ENCODE measurements at regions not wholly inside any gene's neighbourhood (a gene's known extent, or its start where the extent isn't known, plus 50 kb on each side); places are given as distances from the start of the nearest gene placed in this dataset.

DNA sequence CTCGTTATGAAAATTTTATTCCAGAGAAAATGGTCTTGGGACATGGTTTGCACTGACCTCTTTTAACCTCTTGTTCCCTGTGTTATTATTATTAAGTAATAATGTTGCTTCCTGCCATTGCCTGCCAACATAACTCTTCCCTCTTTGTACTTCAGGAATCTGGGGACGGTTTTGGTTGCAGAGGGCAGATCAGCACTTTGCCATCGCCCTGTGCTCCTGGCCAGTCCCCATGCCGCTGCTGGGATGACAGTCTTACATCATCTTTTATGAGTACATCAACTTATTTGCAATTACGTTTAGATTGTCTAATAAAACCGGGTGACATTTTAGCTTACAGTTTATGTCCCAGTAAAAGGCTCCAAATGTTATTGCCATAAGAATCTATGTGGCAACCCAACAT lies 157.2 kb downstream of the CDH26 start:
- DNase-seq (ENCODE audit: low read depth) (no peak), FAIRE-seq (no peak)
- no peak overlapping the region for H3K4me3 ChIP-seq (ENCODE audit: low read depth, low read length)
- H3K27me3 ChIP-seq (ENCODE audit: control insufficient read depth, insufficient read depth, low read length), result peaks cover 4% of the 10 kb centered on the region
- TF ChIP-seq, protein P1, sequence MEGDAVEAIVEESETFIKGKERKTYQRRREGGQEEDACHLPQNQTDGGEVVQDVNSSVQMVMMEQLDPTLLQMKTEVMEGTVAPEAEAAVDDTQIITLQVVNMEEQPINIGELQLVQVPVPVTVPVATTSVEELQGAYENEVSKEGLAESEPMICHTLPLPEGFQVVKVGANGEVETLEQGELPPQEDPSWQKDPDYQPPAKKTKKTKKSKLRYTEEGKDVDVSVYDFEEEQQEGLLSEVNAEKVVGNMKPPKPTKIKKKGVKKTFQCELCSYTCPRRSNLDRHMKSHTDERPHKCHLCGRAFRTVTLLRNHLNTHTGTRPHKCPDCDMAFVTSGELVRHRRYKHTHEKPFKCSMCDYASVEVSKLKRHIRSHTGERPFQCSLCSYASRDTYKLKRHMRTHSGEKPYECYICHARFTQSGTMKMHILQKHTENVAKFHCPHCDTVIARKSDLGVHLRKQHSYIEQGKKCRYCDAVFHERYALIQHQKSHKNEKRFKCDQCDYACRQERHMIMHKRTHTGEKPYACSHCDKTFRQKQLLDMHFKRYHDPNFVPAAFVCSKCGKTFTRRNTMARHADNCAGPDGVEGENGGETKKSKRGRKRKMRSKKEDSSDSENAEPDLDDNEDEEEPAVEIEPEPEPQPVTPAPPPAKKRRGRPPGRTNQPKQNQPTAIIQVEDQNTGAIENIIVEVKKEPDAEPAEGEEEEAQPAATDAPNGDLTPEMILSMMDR (IDR thresholded peaks at IDR 0.05; ENCODE audit: insufficient read depth, low read length, severe bottlenecking), result no peak
- no peaks in the 10 kb centered on the region for H3K36me3 ChIP-seq (ENCODE audit: control insufficient read depth, insufficient read depth, low read length)

DNA sequence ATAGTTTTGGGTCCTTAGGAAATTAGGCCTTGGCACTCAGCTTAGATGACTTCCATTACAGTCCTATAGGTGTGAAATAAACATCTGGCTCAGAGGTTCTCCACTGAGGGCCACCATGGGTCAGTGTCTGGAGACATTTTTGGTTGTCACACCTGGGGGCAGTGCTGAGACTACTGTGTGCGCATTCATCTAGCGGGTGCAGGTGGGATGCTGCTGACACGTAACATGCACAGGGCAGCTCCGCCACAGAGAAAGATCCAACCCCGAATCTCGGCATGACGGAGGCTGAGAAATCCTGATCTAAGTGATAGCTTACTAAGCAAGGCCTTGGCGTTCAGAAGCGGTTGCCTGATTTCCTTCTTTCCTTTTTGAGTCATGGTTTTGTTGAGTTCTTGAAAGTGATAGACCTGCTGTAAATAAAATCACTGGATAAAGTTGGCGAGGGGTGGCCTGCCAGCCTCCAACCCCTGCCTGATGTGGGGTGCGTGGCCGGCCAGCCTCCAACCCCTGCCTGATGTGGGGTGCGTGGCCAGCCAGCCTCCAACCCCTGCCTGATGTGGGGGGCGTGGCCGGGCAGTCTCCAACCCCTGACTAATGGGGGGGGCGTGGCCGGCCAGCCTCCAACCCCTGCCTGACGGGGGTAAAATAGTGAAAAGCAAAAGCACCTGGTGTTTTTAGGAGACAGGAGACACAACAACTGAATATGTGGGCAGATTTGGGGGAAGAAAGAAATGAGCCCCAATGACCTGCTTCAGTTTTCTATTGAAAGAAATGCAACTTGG lies 158.1 kb downstream of the CDH26 start:
- DNase-seq (ENCODE audit: low read depth) (no peak), FAIRE-seq (no peak)
- no peaks in the 10 kb centered on the region for H3K36me3 ChIP-seq (ENCODE audit: control insufficient read depth, insufficient read depth, low read length)
- TF ChIP-seq, protein P1 (IDR thresholded peaks at IDR 0.05; ENCODE audit: insufficient read depth, low read length, severe bottlenecking), result no peak
- H3K4me3 ChIP-seq (ENCODE audit: low read depth, low read length), result no peak overlapping the region
- H3K27me3 ChIP-seq (ENCODE audit: control insufficient read depth, insufficient read depth, low read length), result peaks cover 4% of the 10 kb centered on the region

DNA sequence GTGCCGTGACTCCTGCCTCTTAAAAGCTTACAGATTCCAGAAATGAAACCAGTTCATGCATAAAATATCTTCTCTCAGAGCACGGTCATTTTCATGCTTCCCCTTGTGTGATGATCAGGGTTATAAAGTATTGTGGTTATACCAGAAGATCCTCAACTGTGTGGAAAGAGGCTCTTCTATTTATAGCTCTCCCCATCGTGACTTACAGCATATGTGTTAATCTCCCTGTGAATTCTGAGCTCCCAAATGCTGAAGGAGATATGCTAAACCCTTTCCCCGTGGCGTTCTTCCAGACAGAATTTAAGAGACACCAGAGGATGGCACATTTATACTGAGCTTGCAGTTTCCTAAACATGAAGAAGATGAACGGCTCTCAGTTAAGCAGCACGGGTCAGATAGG lies 158.8 kb downstream of the CDH26 start:
- no peak overlapping the region for H3K4me3 ChIP-seq (ENCODE audit: low read depth, low read length)

GRCh38 chr20:60121903-60122302 lies 163.7 kb downstream of the CDH26 start:
- DNase-seq (ENCODE audit: low read depth), result no peak
- H3K4me3 ChIP-seq (ENCODE audit: low read depth, low read length), result no peak overlapping the region
- no peaks in the 10 kb centered on the region for H3K36me3 ChIP-seq (ENCODE audit: control insufficient read depth, insufficient read depth, low read length)
- peaks cover 8% of the 10 kb centered on the region for H3K27me3 ChIP-seq (ENCODE audit: control insufficient read depth, insufficient read depth, low read length)
- TF ChIP-seq, protein P1 (IDR thresholded peaks at IDR 0.05; ENCODE audit: insufficient read depth, low read length, severe bottlenecking), result no peak
- no peak for FAIRE-seq

More for the DNA sequence above, 158.8 kb downstream of the CDH26 start:
- no peak for DNase-seq (ENCODE audit: low read depth)
- Histone ChIP-seq H3K36me3 (ENCODE audit: control insufficient read depth, insufficient read depth, low read length) (no peaks in the 10 kb centered on the region), H3K27me3 (ENCODE audit: control insufficient read depth, insufficient read depth, low read length) (peaks cover 6% of the 10 kb centered on the region)
- TF ChIP-seq, protein P1 (IDR thresholded peaks at IDR 0.05; ENCODE audit: insufficient read depth, low read length, severe bottlenecking), result no peak
- FAIRE-seq, result no peak

DNA sequence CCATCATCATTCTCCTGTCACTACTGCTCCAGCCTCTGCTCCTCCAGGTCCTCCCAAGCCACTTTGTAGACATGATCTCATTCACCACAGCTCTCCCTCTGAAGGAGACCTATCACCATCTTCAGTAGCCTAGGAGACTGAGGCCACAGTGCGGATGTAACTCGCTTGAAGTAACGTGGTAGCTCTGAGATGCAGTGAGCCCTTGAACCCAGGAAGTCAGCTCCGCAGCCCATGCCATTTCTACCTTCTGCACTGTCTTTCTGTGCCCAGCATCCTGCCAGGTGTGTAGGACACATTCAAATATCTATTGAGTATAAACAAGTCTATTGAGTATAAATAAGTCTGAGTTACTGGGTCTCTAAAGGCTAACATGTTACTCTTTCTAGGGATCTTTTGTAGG lies 164.4 kb downstream of the CDH26 start:
- DNase-seq (ENCODE audit: low read depth), result no peak
- TF ChIP-seq, protein P1 (IDR thresholded peaks at IDR 0.05; ENCODE audit: insufficient read depth, low read length, severe bottlenecking), result no peak
- Histone ChIP-seq H3K4me3 (ENCODE audit: low read depth, low read length) (no peak overlapping the region), H3K36me3 (ENCODE audit: control insufficient read depth, insufficient read depth, low read length) (no peaks in the 10 kb centered on the region), H3K27me3 (ENCODE audit: control insufficient read depth, insufficient read depth, low read length) (peaks cover 8% of the 10 kb centered on the region)
- no peak for FAIRE-seq

DNA sequence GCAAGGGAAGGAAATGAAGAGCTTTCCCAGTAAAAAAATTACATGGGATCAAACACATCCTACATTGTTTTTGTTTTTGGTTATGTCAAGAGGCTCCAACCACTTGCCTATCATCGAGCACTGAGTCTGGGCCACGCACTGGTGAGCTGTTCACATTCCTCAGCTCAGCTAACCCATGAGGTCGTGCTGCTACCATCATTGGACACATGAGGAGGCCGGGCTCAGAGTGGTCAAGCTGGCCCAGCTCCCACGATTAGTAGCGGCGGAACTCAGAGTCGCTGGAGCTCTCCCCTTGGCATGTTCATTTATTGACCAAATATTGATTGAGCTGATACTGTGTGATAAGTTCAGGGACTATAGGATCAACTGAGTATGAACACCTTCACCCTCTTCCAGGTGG lies 164.9 kb downstream of the CDH26 start:
- no peak for DNase-seq (ENCODE audit: low read depth)
- TF ChIP-seq, protein P1 (IDR thresholded peaks at IDR 0.05; ENCODE audit: insufficient read depth, low read length, severe bottlenecking), result no peak
- Histone ChIP-seq H3K36me3 (ENCODE audit: control insufficient read depth, insufficient read depth, low read length) (no peaks in the 10 kb centered on the region), H3K27me3 (ENCODE audit: control insufficient read depth, insufficient read depth, low read length) (peaks cover 8% of the 10 kb centered on the region), H3K4me3 (ENCODE audit: low read depth, low read length) (no peak overlapping the region)
- FAIRE-seq, result no peak
